Activated gamma-delta T cell treated with anti-CD3 and anti-CD28 coated beads, Interleukin-2, amount 50 U/mL, for 16 hours (primary cell): ENCODE measurements at regions not wholly inside any gene's neighbourhood (a gene's known extent, or its start where the extent isn't known, plus 50 kb on each side); places are given as distances from the start of the nearest gene placed in this dataset.

ENCODE experiments used
- DNase-seq: peaks from one replicate; pipeline ENCODE4 v3.0.0-alpha.2; 2020; ENCODE audit warnings: low read depth

- no peak for DNase-seq
Observed at GRCh38 chr22:48233586-48233985, 1471.1 kb downstream of the TBC1D22A start.

GRCh38 chr22:48228468-48228867, 1466.0 kb downstream of the TBC1D22A start:
- no peak for DNase-seq

DNA sequence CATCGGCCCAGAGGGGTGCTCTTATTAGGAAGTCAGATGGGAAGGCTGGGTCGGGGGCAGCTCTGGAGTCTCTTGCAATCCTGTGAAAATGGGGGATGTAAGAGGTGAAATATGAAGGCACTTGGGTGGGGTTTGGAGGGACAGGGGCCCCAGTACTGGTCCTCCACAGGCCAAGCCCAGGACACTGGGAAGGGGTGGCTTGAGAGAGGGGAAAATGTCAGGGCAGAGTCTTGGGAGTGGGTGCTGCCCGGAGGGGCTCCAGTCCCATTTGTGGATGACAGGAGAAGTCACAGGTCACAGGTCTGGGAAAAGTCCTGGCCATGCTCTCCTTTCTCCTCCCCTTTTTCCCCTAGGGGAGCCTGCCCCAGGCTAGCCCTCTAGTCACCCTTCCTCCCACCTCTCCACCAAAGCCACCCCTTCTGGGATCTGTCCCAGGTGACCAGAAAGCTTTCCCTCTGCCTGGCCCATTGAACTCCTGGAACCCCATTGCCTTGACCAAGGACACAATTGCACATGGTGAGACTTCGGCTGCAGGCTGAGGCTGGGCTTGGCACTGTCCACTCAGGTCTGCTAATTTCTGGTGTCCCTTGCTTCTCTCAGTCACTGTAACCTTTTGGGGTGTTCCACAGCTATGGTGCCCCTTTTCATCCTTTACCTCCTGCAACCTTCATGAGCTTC, 1465.0 kb downstream of the TBC1D22A start:
- DNase-seq: no peak

DNA sequence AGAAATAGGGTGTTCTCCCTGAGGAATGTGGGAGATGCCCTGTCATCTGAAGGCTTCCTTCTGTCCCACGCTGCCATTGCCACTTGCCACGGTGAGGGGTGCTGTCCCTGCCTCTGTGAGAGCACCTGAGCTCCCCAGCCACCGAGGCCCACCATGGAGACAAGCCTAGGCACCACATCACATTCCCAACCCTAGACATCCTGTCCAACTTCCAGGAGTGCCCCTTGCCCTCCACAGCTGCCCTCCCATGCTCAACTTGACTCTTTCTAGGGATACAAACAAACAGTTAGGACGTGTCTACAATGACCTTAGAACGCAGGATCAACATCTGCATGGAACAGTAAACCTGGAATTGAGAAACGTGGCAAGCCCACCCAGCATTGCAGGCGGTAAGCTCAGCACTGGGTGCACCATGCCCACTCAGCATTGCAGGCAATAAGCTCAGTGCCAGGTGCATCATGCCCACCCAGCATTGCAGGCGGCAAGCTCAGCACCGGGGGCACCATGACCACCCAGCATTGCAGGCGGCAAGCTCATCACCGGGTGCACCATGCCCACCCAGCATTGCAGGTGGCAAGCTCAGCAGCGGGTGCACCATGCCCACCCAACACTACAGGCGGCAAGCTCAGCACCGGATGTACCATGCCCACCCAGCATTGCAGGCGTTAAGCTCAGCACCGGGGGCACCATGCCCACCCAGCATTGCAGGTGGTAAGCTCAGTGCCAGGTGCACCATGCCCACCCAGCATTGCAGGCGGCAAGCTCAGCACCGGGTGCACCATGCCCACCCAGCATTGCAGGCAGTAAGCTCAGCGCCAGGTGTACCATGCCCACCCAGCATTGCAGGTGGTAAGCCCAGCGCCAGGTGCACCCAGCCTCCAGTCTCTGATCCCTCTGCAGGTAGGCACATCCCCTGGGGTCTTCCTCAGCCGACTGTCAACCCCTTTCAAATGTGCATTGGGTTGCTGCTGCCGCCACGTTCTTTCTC, 1463.9 kb downstream of the TBC1D22A start:
- DNase-seq: no peak

GRCh38 chr22:48224332-48224731, 1461.9 kb downstream of the TBC1D22A start:
- no peak for DNase-seq

DNA sequence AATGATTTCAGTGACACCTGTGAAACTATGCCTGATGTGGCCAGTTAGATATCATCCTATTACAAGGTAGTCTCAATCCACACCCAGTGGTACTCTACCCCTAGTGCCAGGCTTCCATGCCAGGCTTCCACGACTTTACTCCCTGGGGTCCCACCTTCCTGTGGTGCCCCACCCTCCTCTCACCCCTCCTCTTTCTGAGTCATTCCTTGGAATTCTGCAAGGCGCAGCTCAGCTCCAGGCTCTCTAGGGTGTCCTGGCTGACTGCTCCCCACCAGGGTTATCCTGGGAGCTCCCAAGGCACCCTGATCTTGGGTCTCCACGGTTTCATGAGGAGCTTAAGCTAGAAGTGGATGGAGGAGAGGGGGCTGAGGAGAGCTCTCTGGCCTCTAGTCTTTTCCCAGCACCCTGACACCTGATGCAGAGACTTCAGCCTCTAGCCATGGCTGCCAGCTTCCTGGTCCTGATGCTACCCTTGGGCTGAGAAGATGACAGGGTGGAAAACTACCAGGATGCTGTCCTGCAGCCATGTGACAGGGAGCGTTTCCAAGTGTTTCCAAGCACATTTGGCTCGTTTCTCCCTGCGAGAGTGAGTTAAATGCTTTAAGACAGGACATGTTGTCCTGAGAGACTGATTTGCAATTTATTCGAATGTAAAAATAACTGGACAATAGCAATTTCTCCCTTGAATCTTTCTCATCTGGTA, 1461.2 kb downstream of the TBC1D22A start:
- no peak for DNase-seq

- DNase-seq: no peak
Observed at GRCh38 chr22:48222742-48223487, 1460.5 kb downstream of the TBC1D22A start.

DNA sequence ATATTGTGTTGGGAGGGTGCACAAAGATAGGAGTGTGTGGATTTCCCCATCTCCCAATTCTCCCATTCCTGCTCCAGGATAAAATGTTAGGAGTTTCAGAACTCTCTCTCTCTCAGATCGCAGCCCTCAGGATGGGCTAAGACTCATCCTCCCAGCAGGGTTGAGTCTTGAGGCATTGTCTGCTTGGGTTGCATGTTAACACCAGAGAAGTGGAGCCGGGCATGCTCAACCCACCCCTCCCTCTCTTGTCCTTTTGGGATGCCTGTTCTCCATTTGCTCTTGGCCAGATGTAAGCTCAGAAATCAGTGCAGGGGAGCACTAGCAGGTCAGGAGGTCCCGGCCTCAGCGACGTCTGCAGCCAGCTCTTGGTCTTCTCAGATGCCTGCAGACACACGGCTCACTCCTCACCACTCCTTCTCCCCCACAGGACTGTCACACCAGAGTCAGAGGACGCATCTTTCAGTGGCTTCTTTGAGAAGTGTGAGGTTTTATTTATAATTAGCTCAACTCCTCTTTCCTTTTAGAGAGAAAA, 1456.5 kb downstream of the TBC1D22A start:
- no peak for DNase-seq

- DNase-seq: no peak
Observed at GRCh38 chr22:48217596-48217995, 1455.1 kb downstream of the TBC1D22A start.

- DNase-seq: no peak
Observed at GRCh38 chr22:48212727-48213126, 1450.3 kb downstream of the TBC1D22A start.

DNA sequence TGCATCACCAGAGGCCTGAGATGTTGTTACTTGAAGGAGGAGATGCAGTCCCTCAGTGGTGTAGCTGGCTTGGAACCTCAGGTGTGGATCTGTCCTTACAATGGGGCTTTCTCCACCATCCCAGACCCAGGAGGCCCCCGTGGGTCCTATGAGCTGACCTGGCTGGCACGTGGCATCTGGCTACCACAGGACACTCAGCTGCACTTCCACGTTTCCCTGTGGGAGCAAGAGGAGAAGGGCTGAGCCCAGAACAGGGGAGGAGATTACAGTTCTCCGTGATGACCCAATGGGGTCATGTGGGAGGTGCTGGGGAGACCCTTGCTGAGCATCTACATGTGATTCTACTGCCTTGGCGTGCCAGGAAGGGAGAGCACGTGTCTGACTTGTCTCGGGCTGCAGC, 1448.4 kb downstream of the TBC1D22A start:
- no peak for DNase-seq

- no peak for DNase-seq
Observed at GRCh38 chr22:48210198-48210580, 1447.7 kb downstream of the TBC1D22A start.

DNA sequence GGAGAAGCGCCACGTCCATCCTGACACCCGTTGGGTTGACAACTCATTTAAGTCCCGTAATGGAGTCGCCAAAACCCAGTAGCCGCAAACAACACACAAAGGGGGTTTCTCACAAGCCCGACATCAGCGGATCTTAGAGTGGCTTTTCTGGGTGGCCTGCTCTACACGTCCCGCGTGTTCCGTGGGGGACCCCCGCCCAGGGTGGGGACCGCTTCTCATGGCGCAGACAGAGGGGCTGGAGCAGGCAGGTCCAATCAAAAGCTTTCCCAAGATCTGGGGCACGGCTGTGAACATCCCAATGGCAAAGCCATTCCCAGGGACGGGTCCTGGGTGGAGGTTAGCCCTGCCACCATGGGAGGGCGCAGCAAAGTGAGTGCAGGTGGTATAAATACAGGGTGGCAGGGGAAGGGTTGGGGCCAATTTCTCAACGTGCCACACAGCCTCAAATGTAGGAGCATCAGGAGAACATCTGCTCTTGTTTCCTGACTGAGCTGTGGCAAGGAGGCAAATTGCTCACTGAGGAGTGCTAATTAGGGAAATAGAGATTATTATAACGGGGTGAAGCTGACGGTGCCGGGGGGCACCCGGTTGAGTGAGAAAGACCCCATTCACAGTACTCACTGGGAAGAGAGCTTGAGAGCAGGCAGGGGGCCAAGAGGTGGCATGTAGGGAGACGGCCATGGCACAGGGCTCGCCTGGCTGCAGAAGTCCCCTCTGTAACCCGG, 1447.2 kb downstream of the TBC1D22A start:
- no peak for DNase-seq

GRCh38 chr22:48208894-48209293, 1446.4 kb downstream of the TBC1D22A start:
- no peak for DNase-seq

GRCh38 chr22:48207919-48208535, 1445.6 kb downstream of the TBC1D22A start:
- DNase-seq: no peak

DNA sequence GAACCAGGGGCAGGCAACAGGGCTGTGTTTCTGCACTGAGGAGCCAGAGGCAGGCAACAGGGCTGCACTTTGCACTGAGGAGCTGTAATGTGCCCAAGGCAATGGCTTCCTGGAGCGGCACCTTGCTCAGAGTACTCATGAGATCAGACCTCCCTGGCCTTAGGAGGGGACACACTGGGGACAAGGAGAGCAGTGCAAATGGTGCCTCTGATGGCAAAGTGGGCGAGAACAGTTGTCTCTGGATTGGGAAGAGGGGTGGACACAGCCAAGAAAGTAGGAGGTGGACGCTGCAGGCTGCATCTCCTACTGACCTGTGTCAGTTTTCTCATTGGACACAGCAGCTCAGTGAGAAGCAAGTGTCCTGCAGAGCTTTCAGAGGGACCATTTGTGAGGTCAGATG, 1443.3 kb downstream of the TBC1D22A start:
- DNase-seq: no peak

GRCh38 chr22:48205161-48205560, 1442.7 kb downstream of the TBC1D22A start:
- DNase-seq: no peak

GRCh38 chr22:48204296-48204695, 1441.8 kb downstream of the TBC1D22A start:
- no peak for DNase-seq

- no peak for DNase-seq
Observed at GRCh38 chr22:48199667-48200066, 1437.2 kb downstream of the TBC1D22A start.
